ENCODE measurements at regions not wholly inside any gene's neighbourhood (a gene's known extent, or its start where the extent isn't known, plus 50 kb on each side); places are given as distances from the start of the nearest gene placed in this dataset.

GRCh38 chr12:4223273-4223845, 50.2 kb upstream of the CCND2 start:
- no peak for TF ChIP-seq ZNF274 (IDR thresholded peaks at IDR 0.05; ENCODE audit: low read depth, low read length)
- H3K4me3 ChIP-seq (ENCODE audit: low read length), result no peak overlapping the region

- H3K4me3 ChIP-seq (ENCODE audit: low read length), result no peak overlapping the region
- no peak for TF ChIP-seq ZNF274 (IDR thresholded peaks at IDR 0.05; ENCODE audit: low read depth, low read length)
These were observed 52.3 kb upstream of the CCND2 start for GRCh38 chr12:4221258-4221620.

- no peak overlapping the region for H3K4me3 ChIP-seq (ENCODE audit: low read length)
- no peak for TF ChIP-seq ZNF274 (IDR thresholded peaks at IDR 0.05; ENCODE audit: low read depth, low read length)
These were observed 52.9 kb upstream of the CCND2 start for GRCh38 chr12:4220536-4221257.

DNA sequence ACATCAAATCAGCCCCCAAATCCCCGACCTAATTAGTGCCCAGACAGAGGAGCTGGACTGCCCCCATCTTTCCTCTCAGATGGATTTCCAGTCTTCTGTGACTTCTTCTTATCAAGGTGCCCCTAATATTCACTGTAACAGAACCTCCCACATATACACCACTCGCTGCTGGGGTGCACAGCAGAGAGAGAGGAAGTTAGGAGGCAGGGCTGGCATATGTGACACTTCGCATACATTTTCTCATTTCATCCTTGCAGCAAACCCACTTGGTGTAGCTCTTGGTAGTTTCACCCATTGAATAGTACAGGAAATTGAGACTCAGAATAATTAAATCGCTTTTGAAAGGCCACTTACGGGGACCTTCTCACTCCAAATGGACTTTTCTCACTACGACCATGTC, 56.5 kb upstream of the CCND2 start:
- no peak overlapping the region for H3K4me3 ChIP-seq (ENCODE audit: low read length)
- TF ChIP-seq ZNF274 (IDR thresholded peaks at IDR 0.05; ENCODE audit: low read depth, low read length), result no peak

GRCh38 chr12:4216187-4216927, 57.2 kb upstream of the CCND2 start:
- no peak for TF ChIP-seq ZNF274 (IDR thresholded peaks at IDR 0.05; ENCODE audit: low read depth, low read length)
- no peak overlapping the region for H3K4me3 ChIP-seq (ENCODE audit: low read length)

- peak overlapping the region; percentile 32; the same call in 1 of the 2 replicates for H3K4me3 ChIP-seq (ENCODE audit: low read length)
- TF ChIP-seq ZNF274 (IDR thresholded peaks at IDR 0.05; ENCODE audit: low read depth, low read length), result no peak
These were observed 58.1 kb upstream of the CCND2 start for GRCh38 chr12:4215229-4216186.

GRCh38 chr12:4214877-4215228, 58.7 kb upstream of the CCND2 start:
- no peak for TF ChIP-seq ZNF274 (IDR thresholded peaks at IDR 0.05; ENCODE audit: low read depth, low read length)
- peak overlapping the region; percentile 32; the same call in 1 of the 2 replicates for H3K4me3 ChIP-seq (ENCODE audit: low read length)

GRCh38 chr12:4213471-4213870, 60.1 kb upstream of the CCND2 start:
- H3K4me3 ChIP-seq (ENCODE audit: low read length), result no peak overlapping the region
- no peak for TF ChIP-seq ZNF274 (IDR thresholded peaks at IDR 0.05; ENCODE audit: low read depth, low read length)

DNA sequence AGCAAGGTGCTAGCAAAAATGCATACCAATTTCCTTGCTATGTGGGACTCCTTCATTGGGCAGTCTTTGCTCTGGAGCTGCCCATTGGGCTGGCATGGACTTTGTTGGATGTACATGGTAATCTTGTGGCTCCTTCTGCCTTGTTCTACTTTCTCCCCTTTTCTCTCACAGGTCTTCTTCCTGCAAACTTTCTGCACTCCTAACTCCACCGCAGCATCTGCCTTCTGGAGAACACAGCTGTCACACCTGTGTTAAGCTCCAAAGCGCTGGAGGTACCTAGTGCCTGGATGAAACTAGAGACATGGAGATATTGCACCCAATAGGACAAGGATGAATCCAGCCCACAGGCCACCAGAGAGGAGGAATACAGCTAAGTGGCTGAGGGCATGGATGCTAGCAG, 60.7 kb upstream of the CCND2 start:
- no peak for TF ChIP-seq ZNF274 (IDR thresholded peaks at IDR 0.05; ENCODE audit: low read depth, low read length)
- H3K4me3 ChIP-seq (ENCODE audit: low read length), result no peak overlapping the region

- H3K4me3 ChIP-seq (ENCODE audit: low read length), result no peak overlapping the region
- TF ChIP-seq ZNF274 (IDR thresholded peaks at IDR 0.05; ENCODE audit: low read depth, low read length), result no peak
These were observed 62.2 kb upstream of the CCND2 start for GRCh38 chr12:4211372-4211771.

DNA sequence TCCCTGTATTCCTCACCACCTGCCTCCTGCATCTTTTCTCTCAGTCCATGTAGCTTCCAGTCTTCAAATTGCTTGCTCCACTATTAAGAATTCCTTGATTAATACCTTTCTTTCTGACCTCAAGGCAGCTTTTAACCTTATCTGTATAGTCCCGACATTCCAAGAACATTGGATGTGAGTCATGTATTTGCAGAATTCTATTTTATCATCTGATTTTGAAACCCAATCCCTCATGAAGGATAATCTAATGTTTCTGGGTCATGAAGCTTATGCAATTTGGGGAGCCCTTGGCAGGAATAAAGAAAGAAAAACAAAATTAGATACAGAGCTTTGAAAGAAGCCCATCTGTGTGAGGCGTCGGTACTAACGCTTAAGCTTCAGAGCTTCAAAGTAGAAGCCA, 63.4 kb upstream of the CCND2 start:
- no peak for TF ChIP-seq ZNF274 (IDR thresholded peaks at IDR 0.05; ENCODE audit: low read depth, low read length)

GRCh38 chr12:4206470-4206869, 67.1 kb upstream of the CCND2 start:
- H3K4me3 ChIP-seq (ENCODE audit: low read length), result no peak overlapping the region
- no peak for TF ChIP-seq ZNF274 (IDR thresholded peaks at IDR 0.05; ENCODE audit: low read depth, low read length)

More for the DNA sequence above, 63.4 kb upstream of the CCND2 start:
- H3K4me3 ChIP-seq (ENCODE audit: low read length), result no peak overlapping the region

- no peak for TF ChIP-seq ZNF274 (IDR thresholded peaks at IDR 0.05; ENCODE audit: low read depth, low read length)
- H3K4me3 ChIP-seq (ENCODE audit: low read length), result no peak overlapping the region
These were observed 69.7 kb upstream of the CCND2 start for GRCh38 chr12:4203772-4204376.

DNA sequence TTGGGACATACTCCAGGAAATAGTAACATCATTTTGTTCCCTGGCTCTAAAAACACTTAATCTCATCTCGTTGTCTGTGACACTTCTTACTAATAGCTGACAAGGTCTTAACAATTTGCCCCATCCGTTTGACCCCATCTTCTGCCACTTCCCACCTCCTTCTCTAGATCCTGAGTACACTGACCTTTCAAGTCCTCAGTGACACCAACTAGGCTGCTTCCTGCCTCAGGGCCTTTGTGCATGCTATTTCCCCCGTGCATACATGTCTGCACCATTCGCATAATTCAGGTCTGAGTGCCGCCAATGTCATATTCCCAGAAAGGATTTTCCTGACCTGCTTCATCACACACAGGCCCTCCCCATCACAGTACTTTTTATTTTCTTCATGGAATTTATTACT, 70.6 kb upstream of the CCND2 start:
- no peak overlapping the region for H3K4me3 ChIP-seq (ENCODE audit: low read length)
- no peak for TF ChIP-seq ZNF274 (IDR thresholded peaks at IDR 0.05; ENCODE audit: low read depth, low read length)
